H9 (cell line): ENCODE measurements at regions not wholly inside any gene's neighbourhood (a gene's known extent, or its start where the extent isn't known, plus 50 kb on each side); places are given as distances from the start of the nearest gene placed in this dataset.
"Not testable (repeated sequence)": the region's sequence is repeated elsewhere in the genome, so short reads cannot be mapped to it uniquely, and the experiment has no call there.

Experiments
- DNase-seq: peaks from one replicate; pipeline ENCODE4 v3.0.0-alpha.2; 2017
- H2AFZ ChIP-seq: one replicate; pipeline ENCODE4 v1.6.1; 2013; ENCODE audit warnings: mild to moderate bottlenecking, low read length, control low read depth, moderate library complexity
- H2AK5ac ChIP-seq: 2 replicates; pipeline ENCODE4 v1.6.1; 2013; ENCODE audit warnings: low read length, control low read depth, mixed read lengths; ENCODE audit not compliant: insufficient read length
- H2BK120ac ChIP-seq: one replicate; pipeline ENCODE4 v1.6.1; 2013; ENCODE audit warnings: low read depth, mild to moderate bottlenecking, low read length, control low read depth, inconsistent platforms; ENCODE audit not compliant: poor library complexity, severe bottlenecking
- H2BK12ac ChIP-seq: 2 replicates; pipeline ENCODE4 v1.6.1; 2013; ENCODE audit warnings: low read length, control low read depth, mixed read lengths, low read depth; ENCODE audit not compliant: insufficient read length
- H2BK15ac ChIP-seq: 2 replicates; pipeline ENCODE4 v1.6.1; 2013; ENCODE audit warnings: low read depth, low read length, control low read depth
- H2BK20ac ChIP-seq: one replicate; pipeline ENCODE4 v1.6.1; 2013; ENCODE audit warnings: low read depth, mild to moderate bottlenecking, low read length, control low read depth, inconsistent platforms; ENCODE audit not compliant: poor library complexity, severe bottlenecking
- H2BK5ac ChIP-seq: 2 replicates; pipeline ENCODE4 v1.6.1; 2013; ENCODE audit warnings: low read length, control low read depth, mixed read lengths; ENCODE audit not compliant: insufficient read length
- H3K14ac ChIP-seq: 2 replicates; pipeline ENCODE4 v1.6.1; 2013; ENCODE audit warnings: low read length, control low read depth; ENCODE audit not compliant: insufficient read depth
- H3K18ac ChIP-seq: 2 replicates; pipeline ENCODE4 v1.6.1; 2013; ENCODE audit warnings: low read depth, mild to moderate bottlenecking, mixed read lengths, low read length, control low read depth; ENCODE audit not compliant: insufficient read length
- H3K23ac ChIP-seq: 2 replicates; pipeline ENCODE4 v1.6.1; 2013; ENCODE audit warnings: low read length, control low read depth, mixed read lengths, low read depth; ENCODE audit not compliant: insufficient read length
- H3K23me2 ChIP-seq: 2 replicates; pipeline ENCODE4 v1.6.1; 2013; ENCODE audit warnings: low read depth, mild to moderate bottlenecking, mixed read lengths, low read length, control low read depth; ENCODE audit not compliant: insufficient read length, poor library complexity, severe bottlenecking
- H3K27ac ChIP-seq: 2 replicates; pipeline ENCODE4 v1.5.1; 2013; ENCODE audit warnings: low read length, control low read depth, mixed read lengths, low read depth; ENCODE audit not compliant: insufficient read length
- H3K27me3 ChIP-seq: 2 replicates; pipeline ENCODE4 v1.6.1; 2013; ENCODE audit warnings: low read length, control low read depth, inconsistent platforms; ENCODE audit not compliant: insufficient read depth
- H3K4ac ChIP-seq: 2 replicates; pipeline ENCODE4 v1.6.1; 2013; ENCODE audit warnings: low read depth, mild to moderate bottlenecking, control low read depth, inconsistent platforms, low read length, moderate library complexity
- H3K4me1 ChIP-seq: 2 replicates; pipeline ENCODE4 v1.6.1; 2013; ENCODE audit warnings: low read length, control low read depth, inconsistent platforms; ENCODE audit not compliant: insufficient read depth
- H3K4me2 ChIP-seq: 2 replicates; pipeline ENCODE4 v1.6.1; 2013; ENCODE audit warnings: low read length, control low read depth, mixed read lengths; ENCODE audit not compliant: insufficient read length, insufficient read depth
- H3K56ac ChIP-seq: 2 replicates; pipeline ENCODE4 v1.6.1; 2013; ENCODE audit warnings: low read depth, mild to moderate bottlenecking, mixed read lengths, low read length, control low read depth; ENCODE audit not compliant: insufficient read length
- H3K79me1 ChIP-seq: 2 replicates; pipeline ENCODE4 v1.6.1; 2013; ENCODE audit warnings: low read depth, mild to moderate bottlenecking, moderate library complexity, low read length, control low read depth, inconsistent platforms; ENCODE audit not compliant: insufficient read depth, poor library complexity, severe bottlenecking
- H3K79me2 ChIP-seq: 2 replicates; pipeline ENCODE4 v1.6.1; 2013; ENCODE audit warnings: low read length, control low read depth, inconsistent platforms; ENCODE audit not compliant: insufficient read depth
- H3K9ac ChIP-seq: 2 replicates; pipeline ENCODE4 v1.6.1; 2013; ENCODE audit warnings: low read length, control low read depth, mixed read lengths; ENCODE audit not compliant: insufficient read length; ENCODE audit errors: extremely low read depth
- H3K9me3 ChIP-seq: one replicate; pipeline ENCODE4 v1.6.1; 2013; ENCODE audit warnings: low read depth, low read length, inconsistent platforms; ENCODE audit not compliant: control insufficient read depth
- H3T11ph ChIP-seq: one replicate; pipeline ENCODE4 v1.6.1; 2013; ENCODE audit warnings: mild to moderate bottlenecking, low read length, control low read depth, inconsistent platforms
- H4K20me1 ChIP-seq: one replicate; pipeline ENCODE4 v1.6.1; 2013; ENCODE audit not compliant: control insufficient read depth, insufficient read length, insufficient read depth
- H4K5ac ChIP-seq: 2 replicates; pipeline ENCODE4 v1.6.1; 2013; ENCODE audit warnings: low read depth, mild to moderate bottlenecking, mixed read lengths, low read length, control low read depth; ENCODE audit not compliant: insufficient read length
- H4K8ac ChIP-seq: replicated peaks from 2 replicates; pipeline ENCODE4 v1.6.1; 2013; ENCODE audit warnings: low read length, control low read depth, mixed read lengths, low read depth; ENCODE audit not compliant: insufficient read length
- H4K91ac ChIP-seq: 2 replicates; pipeline ENCODE4 v1.6.1; 2013; ENCODE audit warnings: low read depth, mild to moderate bottlenecking, moderate library complexity, mixed read lengths, low read length, control low read depth; ENCODE audit not compliant: insufficient read length
- H3K27ac Mint-ChIP-seq, 3 experiments: 2 replicates in 2 of 3; 3 replicates in 1 of 3; pipeline ENCODE4 v1.8.0; 2020 to 2021; ENCODE audit warnings: mixed read lengths in 3 of 3, mild to moderate bottlenecking in 1 of 3, moderate library complexity in 1 of 3
- H3K27me3 Mint-ChIP-seq: 2 replicates; pipeline ENCODE4 v1.8.0; 2021; ENCODE audit warnings: low read depth, mild to moderate bottlenecking, moderate library complexity, mixed read lengths
- H3K36me3 Mint-ChIP-seq, 3 experiments: 2 replicates in 2 of 3; 3 replicates in 1 of 3; pipeline ENCODE4 v1.8.0; 2020 to 2021; ENCODE audit warnings: low read depth in 3 of 3, mixed read lengths in 3 of 3; ENCODE audit not compliant: insufficient read depth in 1 of 3
- H3K4me1 Mint-ChIP-seq, 2 experiments: 2 replicates each; pipeline ENCODE4 v1.8.0; 2020; ENCODE audit warnings: mixed read lengths in 2 of 2
- H3K4me3 Mint-ChIP-seq, 2 experiments: 2 replicates in 1 of 2; 3 replicates in 1 of 2; pipeline ENCODE4 v1.8.0; 2020 to 2021; ENCODE audit warnings: mild to moderate bottlenecking in 2 of 2, mixed read lengths in 2 of 2, moderate library complexity in 1 of 2
- H3K9me3 Mint-ChIP-seq, 2 experiments: 2 replicates in 1 of 2; 3 replicates in 1 of 2; pipeline ENCODE4 v1.8.0; 2020; ENCODE audit warnings: mild to moderate bottlenecking in 2 of 2, mixed read lengths in 2 of 2, moderate library complexity in 1 of 2
- WGBS: extraction: QIAGEN DNeasy Blood & Tissue Kit; methylation state at CpG from one replicate; pipeline ENCODE4 v1.1.7; 2013; ENCODE audit warnings: missing lambda C conversion rate, low lambda C conversion rate, mixed read lengths; ENCODE audit not compliant: insufficient read length; ENCODE audit errors: extremely low coverage; 5-methylcytosine and 5-hydroxymethylcytosine counted together
- TF ChIP-seq, protein P1 (sequence below): fragments of 200-600 bp; sonication (generic); conservative IDR thresholded peaks from 3 replicates; pipeline ENCODE4 v1.8.0; 2021; ENCODE audit warnings: antibody characterized with exemption, mild to moderate bottlenecking

DNA sequence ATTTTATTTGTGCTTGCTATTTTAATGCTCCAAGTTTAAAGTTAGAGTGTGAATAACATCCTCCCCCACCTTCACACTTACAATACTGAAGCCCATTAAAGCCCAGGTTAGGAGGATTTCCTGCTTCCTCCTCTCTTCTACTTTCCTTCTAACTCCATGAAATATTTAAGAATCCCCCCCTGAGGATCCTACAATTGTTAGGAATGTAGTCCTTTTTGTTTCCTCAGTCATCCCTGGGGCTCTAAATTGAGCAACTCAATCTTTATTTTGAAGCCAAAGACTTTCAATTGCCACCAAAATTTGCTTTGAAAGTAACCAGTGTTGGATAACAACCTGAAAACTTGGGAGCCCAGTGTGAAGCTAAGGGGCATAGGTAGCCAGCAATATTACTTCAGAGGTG is 276.9 kb downstream of the FAM47A start:
- Histone ChIP-seq H3K23ac (no peak overlapping the region), H3K56ac (no peak overlapping the region), H2BK15ac (no peak overlapping the region), H4K20me1 (no peaks in the 10 kb centered on the region), H3K27me3 (no peaks in the 10 kb centered on the region), H3K4me2 (no peak overlapping the region), H2AK5ac (no peak overlapping the region), H3K14ac (no peak overlapping the region), H3K4me1 (no peaks in the 10 kb centered on the region; the same call in 1 of the 2 replicates), H3K9ac (no peak overlapping the region), H2BK120ac (no peak overlapping the region), H4K91ac (no peak overlapping the region), H2BK20ac (no peak overlapping the region), H3K23me2 (no peaks in the 10 kb centered on the region), H2BK12ac (no peak overlapping the region), H3K79me1 (no peaks in the 10 kb centered on the region), H3K4ac (no peak overlapping the region), H2AFZ (no peak overlapping the region), H4K5ac (no peak overlapping the region), H3T11ph (no peak overlapping the region), H3K79me2 (no peaks in the 10 kb centered on the region), H4K8ac (no peak overlapping the region), H2BK5ac (no peak overlapping the region), H3K9me3 (no peaks in the 10 kb centered on the region), H3K18ac (no peak overlapping the region), H3K27ac (no peak overlapping the region)
- DNase-seq: no peak
- Mint-ChIP-seq H3K27me3 (no peaks in the 10 kb centered on the region), H3K4me3 (no peak overlapping the region; a peak in 1 of 5 replicates), H3K36me3 (no peaks in the 10 kb centered on the region; a peak in 1 of 7 replicates), H3K27ac (peak overlapping the region in 1 of 3 experiments; percentile 66; a peak in 2 of 7 replicates), H3K9me3 (peaks cover 0 to 29% of the 10 kb centered on the region in 2 experiments; a peak in 4 of 5 replicates), H3K4me1 (peaks cover 22% of the 10 kb centered on the region in 2 experiments)
- TF ChIP-seq, protein P1, sequence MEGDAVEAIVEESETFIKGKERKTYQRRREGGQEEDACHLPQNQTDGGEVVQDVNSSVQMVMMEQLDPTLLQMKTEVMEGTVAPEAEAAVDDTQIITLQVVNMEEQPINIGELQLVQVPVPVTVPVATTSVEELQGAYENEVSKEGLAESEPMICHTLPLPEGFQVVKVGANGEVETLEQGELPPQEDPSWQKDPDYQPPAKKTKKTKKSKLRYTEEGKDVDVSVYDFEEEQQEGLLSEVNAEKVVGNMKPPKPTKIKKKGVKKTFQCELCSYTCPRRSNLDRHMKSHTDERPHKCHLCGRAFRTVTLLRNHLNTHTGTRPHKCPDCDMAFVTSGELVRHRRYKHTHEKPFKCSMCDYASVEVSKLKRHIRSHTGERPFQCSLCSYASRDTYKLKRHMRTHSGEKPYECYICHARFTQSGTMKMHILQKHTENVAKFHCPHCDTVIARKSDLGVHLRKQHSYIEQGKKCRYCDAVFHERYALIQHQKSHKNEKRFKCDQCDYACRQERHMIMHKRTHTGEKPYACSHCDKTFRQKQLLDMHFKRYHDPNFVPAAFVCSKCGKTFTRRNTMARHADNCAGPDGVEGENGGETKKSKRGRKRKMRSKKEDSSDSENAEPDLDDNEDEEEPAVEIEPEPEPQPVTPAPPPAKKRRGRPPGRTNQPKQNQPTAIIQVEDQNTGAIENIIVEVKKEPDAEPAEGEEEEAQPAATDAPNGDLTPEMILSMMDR: no peak

DNA sequence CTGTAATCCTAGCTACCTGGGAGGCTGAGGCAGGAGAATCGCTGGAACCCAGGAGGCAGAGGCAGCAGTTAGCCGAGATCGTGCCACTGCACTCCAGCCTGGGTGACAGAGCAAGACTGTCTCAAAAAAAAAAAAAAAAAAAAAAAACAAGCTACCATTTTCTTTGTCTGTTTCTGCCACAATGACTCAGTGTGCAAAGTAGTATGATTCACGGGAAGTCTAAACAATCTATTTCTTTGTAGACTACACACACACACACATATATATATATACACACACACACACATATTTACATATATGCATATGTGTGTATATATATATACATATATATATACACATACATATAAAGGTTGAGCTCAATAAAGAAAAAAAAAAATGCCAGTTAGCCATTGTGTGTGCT is 280.0 kb downstream of the FAM47A start:
- Mint-ChIP-seq H3K4me1 (peaks cover 22% of the 10 kb centered on the region in 2 experiments), H3K9me3 (peaks cover 2 to 37% of the 10 kb centered on the region in 2 experiments; a peak in 4 of 5 replicates)
- not testable (repeated sequence) for H4K5ac ChIP-seq, H3K4me1 ChIP-seq, H3K79me2 ChIP-seq, H2AFZ ChIP-seq, H3K9me3 ChIP-seq, H3K4me3 Mint-ChIP-seq, H3K18ac ChIP-seq, H2BK12ac ChIP-seq, H3K23me2 ChIP-seq, H3K27me3 ChIP-seq, H3K23ac ChIP-seq, H3K27ac ChIP-seq, H3K4ac ChIP-seq, H3K14ac ChIP-seq, H4K91ac ChIP-seq, H2AK5ac ChIP-seq, H2BK20ac ChIP-seq, H3K36me3 Mint-ChIP-seq, H3K9ac ChIP-seq, DNase-seq, H2BK120ac ChIP-seq, H4K20me1 ChIP-seq, H3K27ac Mint-ChIP-seq, H3K56ac ChIP-seq, H3T11ph ChIP-seq, H4K8ac ChIP-seq, H2BK15ac ChIP-seq, H2BK5ac ChIP-seq, H3K4me2 ChIP-seq, H3K27me3 Mint-ChIP-seq, H3K79me1 ChIP-seq
- WGBS: no CpG with 5 or more reads among the region's 4 CpGs
